HG02610 (cell line): ENCODE measurements at regions not wholly inside any gene's neighbourhood (a gene's known extent, or its start where the extent isn't known, plus 50 kb on each side); places are given as distances from the start of the nearest gene placed in this dataset.

Source experiments
- ATAC-seq: cut with Tn5 transposase; IDR thresholded peaks from one replicate; pipeline ENCODE4 v1.9.1; 2021; ENCODE audit warnings: mild to moderate bottlenecking, moderate library complexity; ENCODE audit not compliant: unreplicated experiment

DNA sequence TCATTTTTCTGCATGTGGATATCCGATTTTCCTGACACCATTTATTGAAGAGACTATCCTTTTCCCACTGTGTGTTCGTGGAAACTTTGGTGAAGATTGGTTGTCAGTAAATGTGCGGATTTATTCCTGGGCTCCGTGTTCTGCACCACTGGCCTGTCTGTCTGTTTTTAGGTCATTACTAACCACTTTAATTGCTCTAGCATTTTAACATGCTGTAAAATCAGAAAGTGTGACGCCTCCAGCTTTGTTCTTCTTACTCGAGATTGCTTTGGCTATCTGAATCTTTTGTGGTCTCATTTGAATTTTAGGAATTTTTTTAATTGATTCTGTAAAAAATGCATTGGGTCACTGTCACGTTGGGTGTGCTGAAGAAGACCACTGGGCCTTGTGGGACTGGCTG, 1458.7 kb downstream of the AACS start:
- no peak for ATAC-seq

DNA sequence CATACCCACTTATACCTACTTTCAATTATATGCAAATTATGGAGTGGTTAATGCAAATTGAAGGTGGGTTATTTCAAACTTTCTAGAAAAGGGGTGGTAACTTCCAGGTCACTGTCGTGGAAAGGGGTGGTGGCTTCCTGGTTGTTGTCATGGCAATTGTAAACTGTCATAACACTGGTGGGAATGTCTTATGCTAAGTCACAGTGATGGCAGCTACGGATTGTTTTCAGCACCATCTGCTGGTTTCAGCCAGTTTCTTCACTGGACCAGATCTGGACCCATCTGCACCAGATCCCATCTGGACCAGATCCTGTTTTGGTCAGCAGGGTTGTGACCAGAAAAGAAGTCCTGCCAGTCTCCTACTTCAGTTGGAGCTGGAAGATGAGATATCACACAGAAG, 1469.3 kb downstream of the AACS start:
- no peak for ATAC-seq

DNA sequence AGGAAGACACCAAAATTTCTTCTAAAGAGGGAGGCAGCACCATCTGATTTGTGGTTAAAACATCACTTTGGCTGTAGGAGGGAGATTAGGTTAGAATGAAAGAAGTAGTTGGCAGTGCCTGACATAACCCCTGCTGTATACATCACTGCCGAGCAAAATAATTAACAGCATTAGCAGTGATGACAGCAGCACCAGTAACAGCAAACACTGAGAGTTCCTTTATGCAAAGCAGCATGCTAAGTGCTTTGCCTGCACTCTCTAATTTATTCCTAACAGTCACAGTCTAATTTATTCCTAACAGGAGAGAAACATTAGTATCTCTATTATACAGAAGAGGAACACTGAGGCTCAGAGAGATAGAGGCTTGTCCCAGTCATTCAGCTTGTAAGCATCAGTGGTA, 1469.7 kb downstream of the AACS start:
- ATAC-seq, result no peak

DNA sequence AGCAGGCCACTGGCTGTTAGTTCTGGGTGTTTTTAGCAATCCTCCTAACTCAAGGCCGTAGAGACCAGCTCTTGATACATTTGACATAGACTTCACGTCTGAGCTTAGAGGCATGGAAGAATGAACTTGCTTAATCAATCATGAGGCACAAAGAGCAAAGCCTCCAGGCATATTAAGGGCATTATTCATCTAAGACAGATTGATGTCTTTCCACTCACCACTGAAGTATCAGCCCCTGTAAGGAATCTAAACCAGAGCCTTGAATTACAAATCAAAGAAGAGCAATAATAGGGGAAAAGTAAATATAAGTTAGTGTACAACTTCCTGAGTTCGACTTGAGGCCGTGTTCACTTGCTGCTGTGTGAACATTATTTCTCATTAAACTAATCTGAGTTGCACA, 1470.7 kb downstream of the AACS start:
- no peak for ATAC-seq

DNA sequence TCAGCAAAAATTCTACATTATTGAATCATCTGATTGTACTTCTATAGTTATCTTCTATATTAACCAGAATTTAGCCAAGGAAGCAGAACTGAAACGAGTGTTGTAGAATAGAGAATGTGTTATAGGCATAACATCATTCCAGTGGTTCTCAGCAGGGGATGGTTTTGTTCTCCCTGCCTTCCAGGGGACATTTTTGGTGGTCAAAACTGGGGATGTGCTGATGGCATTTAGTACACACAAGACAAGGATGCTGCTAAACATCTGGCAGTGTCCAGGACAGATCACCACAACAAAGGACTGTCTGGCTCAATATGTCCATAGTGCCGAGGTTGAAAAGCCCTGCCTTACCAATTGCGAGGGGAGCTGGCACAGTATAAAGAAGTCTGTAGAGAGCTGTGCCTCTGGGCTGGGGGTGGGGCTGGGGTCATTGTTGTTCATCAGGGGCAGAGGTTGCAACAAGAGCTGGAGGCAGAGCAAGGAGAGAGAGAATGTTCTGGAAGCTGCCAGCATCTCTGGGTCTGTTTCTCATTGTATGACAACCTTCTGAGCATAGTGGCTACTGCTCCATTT, 1472.8 kb downstream of the AACS start:
- no peak for ATAC-seq

DNA sequence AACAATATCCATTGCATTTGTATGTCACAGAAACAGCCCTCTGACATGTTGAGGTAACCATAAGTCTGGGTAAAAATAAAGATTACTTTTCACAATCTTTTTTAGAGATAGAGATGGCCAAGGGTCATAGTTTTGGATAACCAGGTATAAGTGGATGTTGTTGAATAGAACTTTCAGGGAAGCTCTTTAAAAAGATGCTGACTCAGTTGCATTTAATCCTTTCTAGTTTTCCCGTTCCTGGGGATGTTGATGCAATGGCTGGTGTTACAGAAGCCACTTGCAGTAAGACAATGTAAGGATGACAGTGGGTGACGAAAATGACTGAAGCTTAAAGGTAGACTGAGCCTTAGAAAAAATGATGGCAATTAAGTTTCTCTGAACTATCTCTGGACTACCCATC, 1473.7 kb downstream of the AACS start:
- no peak for ATAC-seq

DNA sequence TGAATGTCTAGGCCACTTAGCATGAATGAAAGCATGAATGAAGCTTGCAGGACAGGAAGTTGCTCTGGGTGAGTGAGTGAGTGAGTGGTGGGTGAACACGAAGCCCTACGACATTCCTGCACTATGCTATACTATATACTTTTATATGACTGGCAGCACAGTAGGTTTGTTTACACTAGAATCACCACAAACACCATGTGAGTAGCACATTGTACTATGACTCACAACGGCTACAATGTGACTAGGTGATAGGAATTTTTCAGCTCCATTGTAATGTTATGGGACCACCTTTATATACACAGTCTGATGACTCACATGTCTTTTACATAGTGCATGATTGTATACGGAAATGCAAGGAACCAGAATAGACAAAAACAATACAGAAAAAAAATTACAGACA, 1480.2 kb downstream of the AACS start:
- ATAC-seq, result no peak

DNA sequence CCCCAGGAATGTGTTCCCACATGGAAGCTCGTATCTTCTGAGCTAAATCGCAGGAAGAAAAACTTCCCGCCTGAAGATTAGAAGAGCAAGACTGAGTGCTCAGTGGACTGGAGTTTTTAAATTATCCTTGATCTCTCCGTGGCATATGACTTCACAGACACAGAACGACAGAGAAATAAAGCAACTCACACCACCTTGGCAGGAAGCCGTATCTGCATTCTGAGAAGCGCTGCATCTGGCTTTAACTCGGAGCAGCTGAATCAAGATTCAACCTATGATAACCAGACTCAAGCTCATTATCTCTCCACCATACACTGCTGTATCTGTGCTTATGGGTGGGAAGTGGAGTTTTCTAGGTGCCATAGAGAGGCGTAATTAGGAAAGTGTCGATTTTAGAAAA, 1482.7 kb downstream of the AACS start:
- ATAC-seq, result no peak

DNA sequence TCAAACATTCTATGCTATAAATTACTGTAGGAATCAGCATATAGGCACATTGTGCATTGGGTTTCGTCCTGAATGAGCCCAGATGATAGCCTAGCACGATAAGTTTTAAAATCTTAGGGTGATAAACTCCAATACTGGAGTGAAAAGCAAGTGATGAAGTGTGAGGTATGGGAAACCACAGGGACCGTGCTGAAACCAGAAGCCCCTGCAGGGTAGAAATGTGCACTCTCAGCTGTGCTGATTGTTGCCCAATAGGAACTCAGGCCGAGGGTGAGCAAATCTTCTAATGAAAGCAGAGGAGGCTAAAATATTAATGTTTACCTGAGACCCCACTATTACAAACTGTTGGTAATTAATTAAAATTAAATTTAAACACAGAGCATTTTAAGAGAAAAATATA, 1486.6 kb downstream of the AACS start:
- ATAC-seq, result no peak

DNA sequence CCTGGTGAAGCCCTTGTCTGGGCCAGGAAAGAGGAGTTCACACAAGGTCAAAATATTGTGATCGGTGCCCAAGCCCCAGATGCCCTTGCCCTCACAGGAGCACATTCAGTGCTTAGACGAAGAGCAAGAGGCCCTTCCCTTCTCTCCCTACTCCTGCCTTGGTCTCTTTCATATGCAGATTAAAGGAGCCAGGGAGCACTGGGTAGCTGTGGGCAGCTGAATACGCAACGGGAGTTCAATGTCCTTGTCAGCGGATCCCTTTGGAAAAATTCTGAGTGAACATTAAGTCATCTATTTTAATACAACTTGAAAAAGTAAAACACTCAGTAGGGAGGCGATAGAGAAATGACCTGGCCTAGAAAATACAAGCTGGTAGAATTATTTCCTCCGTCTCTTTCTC, 1489.4 kb downstream of the AACS start:
- no peak for ATAC-seq

DNA sequence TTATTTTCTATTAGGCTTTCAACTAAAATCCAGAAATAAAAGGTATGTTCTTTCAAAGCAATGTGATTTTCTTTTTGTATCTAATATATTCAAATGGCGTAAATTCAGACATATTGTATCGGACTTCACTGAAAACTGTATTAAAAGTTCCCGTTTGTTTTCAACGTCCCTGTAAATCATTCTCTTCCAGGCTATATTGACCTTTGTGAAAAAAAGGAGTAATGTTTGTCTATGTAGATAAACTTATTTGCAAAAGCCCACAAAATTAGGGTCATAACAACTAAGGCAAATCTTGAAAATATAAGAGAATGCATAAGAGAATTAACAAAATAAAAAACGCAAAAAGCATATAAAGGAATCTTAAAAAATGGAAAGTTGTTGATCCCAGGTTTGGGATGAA, 1492.4 kb downstream of the AACS start:
- ATAC-seq, result no peak

DNA sequence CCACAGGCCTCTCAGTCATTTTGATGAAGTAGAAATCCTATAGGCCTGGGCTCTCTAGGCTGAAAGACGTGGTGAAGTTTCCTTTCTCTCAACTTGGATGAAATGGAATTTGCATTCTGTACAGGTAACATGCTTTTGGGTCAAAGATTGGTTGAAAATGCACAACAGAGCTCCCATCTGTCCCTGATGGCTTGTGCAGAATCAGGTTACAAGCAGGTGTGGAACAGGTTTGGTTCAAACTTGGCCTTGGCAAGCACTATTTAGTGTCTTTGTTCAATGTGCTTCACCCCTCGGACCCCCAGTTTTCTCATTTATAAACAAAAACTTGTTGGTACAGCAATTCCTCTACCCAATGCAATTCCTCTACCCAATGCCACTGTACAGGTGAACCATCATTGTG, 1493.0 kb downstream of the AACS start:
- ATAC-seq, result no peak

DNA sequence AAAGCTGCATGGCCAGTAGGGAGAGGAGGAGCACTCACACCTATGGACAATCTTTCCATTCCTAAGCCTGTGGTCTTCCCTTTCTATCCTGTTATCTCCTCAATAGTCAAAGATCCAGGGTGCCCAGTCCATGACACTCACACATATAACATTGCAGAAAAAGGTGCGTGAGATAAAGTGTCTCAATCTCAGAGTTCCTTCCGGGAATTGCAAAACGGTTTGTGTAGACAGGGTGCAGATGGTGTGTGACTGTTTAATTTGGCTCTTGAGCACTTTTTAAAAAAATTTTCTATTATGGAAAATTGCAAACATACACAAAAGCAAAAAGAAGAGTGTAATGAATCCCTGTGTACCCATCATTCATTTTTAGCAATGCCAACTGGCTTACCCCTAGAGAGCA, 1493.6 kb downstream of the AACS start:
- no peak for ATAC-seq

DNA sequence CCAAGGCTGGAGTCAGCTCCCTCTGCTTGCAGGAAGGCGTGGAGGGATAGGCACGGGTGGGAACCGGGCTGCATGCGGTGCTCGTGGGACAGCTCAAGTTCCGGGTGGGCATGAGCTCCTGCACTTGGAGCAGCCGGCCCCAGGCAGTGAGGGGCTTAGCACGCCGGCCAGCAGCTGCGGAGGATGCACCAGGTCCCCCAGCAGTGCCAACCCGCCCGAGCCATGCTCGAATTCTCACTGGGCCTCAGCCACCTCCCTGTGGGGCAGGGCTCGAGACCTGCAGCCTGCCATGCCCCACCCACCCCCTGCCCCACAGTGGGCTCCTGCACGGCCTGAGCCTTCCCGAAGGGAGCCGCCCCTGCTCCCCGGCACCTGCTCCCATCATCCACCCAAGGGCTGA, 1501.8 kb downstream of the AACS start:
- no peak for ATAC-seq

DNA sequence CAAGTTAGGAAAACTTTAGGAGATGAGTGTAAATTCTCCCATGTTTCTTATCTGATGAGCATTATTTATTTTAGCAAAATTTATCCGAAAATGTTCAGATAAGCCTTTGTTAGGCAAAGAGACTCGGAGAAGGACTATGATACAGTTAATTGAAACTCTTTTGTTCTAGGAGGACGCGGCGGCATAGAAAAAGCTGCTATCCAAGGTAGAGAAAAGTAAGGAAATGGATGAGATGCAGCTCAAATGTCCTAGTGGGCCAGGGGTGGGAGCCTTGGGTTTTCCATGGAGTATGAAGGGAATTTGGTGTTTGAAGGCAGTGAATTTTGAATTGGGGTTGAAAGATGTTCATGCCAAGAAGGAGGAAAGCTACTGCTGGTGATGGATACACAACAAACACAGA, 1504.5 kb downstream of the AACS start:
- ATAC-seq, result no peak

DNA sequence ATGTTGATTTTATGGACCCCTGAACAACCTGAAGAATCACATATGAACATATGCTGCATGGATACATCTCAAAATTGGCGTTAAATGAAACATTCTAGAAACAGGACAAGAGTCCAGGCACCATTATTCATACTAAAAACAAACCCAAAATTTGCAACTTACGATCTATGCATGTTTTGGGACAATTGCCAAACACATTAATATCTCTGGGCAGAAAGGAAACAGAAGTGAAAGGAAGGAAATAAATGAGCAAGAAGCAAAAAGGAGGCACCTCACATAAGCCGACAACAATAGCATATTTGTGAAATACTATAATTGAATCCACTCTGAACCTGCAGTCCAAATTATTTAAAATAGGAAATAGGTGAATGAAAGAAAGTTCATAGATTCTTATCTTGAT, 1505.3 kb downstream of the AACS start:
- ATAC-seq, result no peak

DNA sequence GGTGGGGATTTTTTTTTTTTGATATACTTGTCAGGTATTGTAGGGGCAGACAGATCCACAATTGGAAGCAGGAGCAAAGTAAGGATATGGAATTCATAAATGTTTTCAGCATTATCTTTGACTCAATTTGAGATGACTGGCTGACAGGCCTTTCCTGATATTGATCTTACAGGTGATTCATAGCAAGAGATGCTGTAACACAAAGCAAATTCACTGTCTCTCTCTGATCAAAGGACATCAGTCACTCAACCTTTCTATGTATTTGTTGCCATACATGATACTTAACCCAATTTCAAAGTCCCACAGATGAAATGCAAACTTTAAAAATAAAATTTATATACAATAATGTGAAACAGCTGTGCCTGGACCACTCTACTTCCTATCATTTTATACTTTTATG, 1506.9 kb downstream of the AACS start:
- ATAC-seq, result no peak

DNA sequence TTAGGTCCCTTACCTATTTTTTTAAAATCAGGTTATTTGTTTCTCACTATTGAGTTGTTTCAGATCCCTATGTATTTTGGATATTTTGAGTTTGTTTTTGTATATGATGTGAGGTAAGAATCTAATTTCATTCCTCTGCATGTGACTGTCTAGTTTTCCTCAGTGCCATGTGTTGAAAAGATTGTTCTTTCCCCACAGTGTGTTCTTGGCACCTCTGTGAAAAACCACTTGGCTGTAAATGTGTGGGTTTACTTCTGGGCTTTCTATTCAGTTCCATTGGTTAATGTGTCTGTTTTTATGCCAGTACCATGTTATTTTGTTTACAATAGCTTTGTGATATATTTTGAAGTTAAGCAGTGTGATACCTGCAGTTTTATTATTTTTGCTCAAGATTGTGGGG, 1516.4 kb downstream of the AACS start:
- no peak for ATAC-seq

DNA sequence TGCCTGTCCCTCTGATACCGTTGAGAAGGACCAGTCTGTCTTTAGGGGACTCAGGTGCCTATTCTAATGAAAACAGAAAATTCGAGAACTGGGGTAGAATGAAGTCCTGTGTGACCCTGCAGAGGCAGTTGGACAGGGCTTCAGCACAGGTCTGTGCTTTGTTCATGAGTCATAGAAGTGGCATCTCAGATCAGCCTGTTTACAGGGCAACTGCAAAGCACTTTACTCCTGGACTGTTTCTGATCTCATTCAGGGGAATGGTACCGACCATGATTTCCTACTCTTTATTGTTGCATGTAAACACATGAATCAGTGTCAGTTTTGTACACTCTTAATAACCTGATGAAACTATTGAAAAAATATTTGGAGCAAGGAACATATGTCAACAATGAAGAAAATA, 1517.0 kb downstream of the AACS start:
- no peak for ATAC-seq

DNA sequence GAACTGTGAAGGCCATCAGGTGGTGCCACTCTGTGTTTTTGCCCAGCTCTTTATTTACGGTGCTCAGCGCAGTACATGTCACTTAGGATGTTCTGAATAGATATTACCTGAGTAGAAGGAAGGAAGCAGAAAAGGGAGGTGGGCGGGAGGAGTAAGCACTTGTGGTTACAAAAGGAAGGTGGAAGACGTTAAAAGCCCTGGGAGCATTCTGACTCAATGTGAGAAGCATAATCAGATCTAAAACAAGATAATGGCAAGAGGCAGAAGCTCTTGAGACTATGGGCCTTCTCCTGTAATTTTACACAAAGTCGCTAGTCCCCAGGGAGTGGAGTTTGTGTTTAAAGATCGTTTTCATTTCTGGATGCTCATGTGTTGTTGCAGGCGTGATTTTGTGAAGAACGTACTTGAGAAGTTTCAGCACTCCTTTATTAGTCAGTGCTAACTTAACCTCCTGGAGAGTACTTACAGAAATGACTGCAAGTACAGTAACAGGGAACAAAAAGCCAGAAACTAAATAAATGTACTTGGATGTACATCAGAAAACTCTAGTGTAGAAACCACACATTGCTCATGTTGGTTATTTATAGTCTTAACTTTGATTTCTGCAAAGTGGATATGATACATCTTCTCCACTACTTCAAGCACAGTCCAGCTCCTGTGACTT, 1523.5 kb downstream of the AACS start:
- no peak for ATAC-seq

DNA sequence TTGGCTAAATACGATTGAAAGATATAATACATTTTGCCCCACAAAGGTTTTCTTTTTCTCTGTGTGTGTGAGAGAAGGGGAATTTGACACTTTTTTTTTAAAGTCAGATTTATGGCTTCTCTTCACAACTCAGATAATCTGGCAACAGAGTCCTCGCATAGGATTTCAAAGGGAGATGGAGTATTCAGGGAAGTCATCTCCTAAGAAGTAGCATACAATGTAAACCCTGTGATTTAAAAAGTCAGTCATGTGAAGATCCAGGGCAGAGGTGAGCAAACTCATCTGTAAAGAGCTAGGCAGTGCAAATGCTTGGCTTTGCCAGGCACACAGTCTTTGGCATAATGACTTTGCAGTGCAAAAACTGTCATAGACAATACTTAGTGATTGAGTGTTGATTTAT, 1526.3 kb downstream of the AACS start:
- no peak for ATAC-seq

DNA sequence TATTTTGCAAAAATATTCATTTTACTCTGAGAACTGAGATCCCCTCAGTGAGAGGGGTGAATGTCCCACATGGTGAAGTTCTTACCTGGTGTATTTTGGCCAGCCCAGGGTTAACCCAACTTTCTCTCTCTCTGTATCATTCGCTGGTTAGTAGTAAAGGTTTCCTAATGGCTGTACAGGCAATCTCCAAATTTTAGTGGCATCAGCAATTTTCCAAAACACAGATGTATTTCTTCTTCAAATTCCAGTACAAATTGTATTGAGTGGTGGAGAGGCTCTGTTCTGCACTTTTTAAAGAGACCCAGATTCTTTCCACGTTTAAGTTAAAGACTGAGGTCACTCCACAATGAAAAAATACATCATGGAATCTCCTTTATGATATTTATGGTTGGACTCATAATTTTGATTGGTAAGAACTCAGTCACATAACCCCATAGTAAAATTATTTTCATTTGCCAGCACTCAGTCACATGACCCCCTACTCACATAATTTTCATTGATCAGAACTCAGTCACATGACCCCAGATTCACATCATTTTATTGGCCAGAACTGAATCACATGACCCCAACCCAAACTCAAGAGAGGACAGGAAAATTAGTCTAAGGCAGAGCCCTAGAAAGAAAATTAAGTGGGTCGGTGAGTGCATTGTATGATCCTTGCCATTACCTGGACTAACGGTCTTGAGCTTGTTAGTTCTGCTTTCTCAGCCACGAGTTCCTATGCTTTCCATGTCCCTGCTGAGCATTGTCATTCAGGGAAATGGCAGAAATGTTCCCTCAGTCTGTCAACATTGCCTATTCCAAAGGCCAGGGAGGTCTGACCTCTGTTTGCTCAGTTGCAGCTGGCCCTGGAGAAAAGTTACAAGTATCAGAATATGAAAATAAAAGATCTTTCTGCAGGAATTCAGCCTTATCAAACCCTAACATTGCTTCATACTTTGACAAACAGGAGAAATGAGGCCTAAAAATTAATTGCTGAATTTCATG, 1536.2 kb downstream of the AACS start:
- no peak for ATAC-seq
